Vagina (tissue), 2 donors: ENCODE measurements at regions not wholly inside any gene's neighbourhood (a gene's known extent, or its start where the extent isn't known, plus 50 kb on each side); places are given as distances from the start of the nearest gene placed in this dataset.

ENCODE experiments used
- POLR2A ChIP-seq, 2 donors: fragments of 450-650 bp; IDR thresholded peaks; one replicate each; pipeline ENCODE4 v1.6.1; 2017; ENCODE audit warnings: antibody characterized with exemption in 2 of 2, mild to moderate bottlenecking in 2 of 2, moderate library complexity in 2 of 2
- TF ChIP-seq, protein P1 (sequence below), 3 experiments: fragments of 450-650 bp in 2 of 3; fragments of 200-600 bp in 1 of 3; sonication (generic) in 1 of 3; IDR thresholded peaks; one replicate each; pipeline ENCODE4 v1.5.1; 2017 to 2019; ENCODE audit warnings: antibody characterized with exemption in 3 of 3, mild to moderate bottlenecking in 2 of 3, moderate library complexity in 2 of 3

DNA sequence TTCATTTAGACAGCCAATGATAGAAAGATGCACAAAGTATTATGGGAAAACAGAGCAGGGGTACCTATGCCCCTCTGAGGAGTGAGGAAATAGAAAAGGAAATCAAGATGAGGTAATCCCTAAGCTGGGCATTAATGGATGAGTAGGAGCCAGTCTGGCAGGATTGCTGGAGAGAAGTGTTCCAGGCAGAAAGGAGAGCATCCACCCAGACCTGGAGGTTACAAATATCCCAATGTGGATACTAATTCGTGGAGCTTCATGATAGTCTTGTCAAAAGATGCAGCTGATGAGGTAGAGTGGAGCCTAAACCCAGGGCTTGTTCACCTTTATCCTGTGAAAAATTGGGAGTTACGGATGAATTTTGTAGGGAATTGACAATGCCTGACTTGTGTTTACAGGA is 328.0 kb downstream of the ZNF608 start:
- no peak for TF ChIP-seq POLR2A (IDR thresholded peaks at IDR 0.05)
- TF ChIP-seq, protein P1, sequence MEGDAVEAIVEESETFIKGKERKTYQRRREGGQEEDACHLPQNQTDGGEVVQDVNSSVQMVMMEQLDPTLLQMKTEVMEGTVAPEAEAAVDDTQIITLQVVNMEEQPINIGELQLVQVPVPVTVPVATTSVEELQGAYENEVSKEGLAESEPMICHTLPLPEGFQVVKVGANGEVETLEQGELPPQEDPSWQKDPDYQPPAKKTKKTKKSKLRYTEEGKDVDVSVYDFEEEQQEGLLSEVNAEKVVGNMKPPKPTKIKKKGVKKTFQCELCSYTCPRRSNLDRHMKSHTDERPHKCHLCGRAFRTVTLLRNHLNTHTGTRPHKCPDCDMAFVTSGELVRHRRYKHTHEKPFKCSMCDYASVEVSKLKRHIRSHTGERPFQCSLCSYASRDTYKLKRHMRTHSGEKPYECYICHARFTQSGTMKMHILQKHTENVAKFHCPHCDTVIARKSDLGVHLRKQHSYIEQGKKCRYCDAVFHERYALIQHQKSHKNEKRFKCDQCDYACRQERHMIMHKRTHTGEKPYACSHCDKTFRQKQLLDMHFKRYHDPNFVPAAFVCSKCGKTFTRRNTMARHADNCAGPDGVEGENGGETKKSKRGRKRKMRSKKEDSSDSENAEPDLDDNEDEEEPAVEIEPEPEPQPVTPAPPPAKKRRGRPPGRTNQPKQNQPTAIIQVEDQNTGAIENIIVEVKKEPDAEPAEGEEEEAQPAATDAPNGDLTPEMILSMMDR (IDR thresholded peaks at IDR 0.05), result no peak
